K562 (cell line): ENCODE measurements at regions not wholly inside any gene's neighbourhood (a gene's known extent, or its start where the extent isn't known, plus 50 kb on each side); places are given as distances from the start of the nearest gene placed in this dataset.

Source experiments
- ATAC-seq: fragments of 200-7000 bp; cut with Tn5 transposase; 3 replicates; pipeline ENCODE4 v1.9.1; 2020; ENCODE audit warnings: moderate library complexity
- BruUV-seq: library from RNA; stranded (reverse); fragments of 400-500 nt; replicated peaks from 2 replicates; lab custom pipeline; 2021; lab: Mats Ljungman, UMichigan
- CTCF ChIA-PET: fragments of 300-600 bp; formaldehyde crosslinking; extraction: SDS; loops from one replicate; lab custom pipeline; 2021; ENCODE audit warnings: low intra/inter-chr PET ratio; lab: Yijun Ruan, JAX
- POLR2A ChIA-PET: fragments of 300-600, 350-650 bp; sonication (Branson Sonifier 250); formaldehyde crosslinking; extraction: SDS; loops from one replicate; lab custom pipeline; 2021; ENCODE audit warnings: antibody characterized with exemption, inconsistent platforms; lab: Yijun Ruan, JAX
- DNase-seq, 4 experiments: peaks; one replicate each; pipeline versions ENCODE4 v3.0.0 to v3.0.0-alpha.2; 2011 to 2018; ENCODE audit warnings: low spot score in 3 of 4, mixed read lengths in 3 of 4; ENCODE audit errors: extremely low read depth in 1 of 4
- FAIRE-seq: peaks from 2 replicates; lab custom pipeline; 2011; peaks lifted over from hg19 to GRCh38; lab: Jason Lieb, UNC
- H2AFZ ChIP-seq: 2 replicates; pipeline ENCODE4 v1.6.0; 2011; ENCODE audit warnings: low read depth, low read length, control low read depth, inconsistent platforms
- H3K27ac ChIP-seq: fragments of 200-600 bp; 3 replicates; pipeline ENCODE4 v1.8.0; 2011; ENCODE audit warnings: low read depth, mild to moderate bottlenecking, control low read depth, inconsistent platforms, low read length, moderate library complexity, mixed read lengths; ENCODE audit errors: extremely low read depth
- H3K27me3 ChIP-seq, 2 experiments: fragments of 300-600 bp in 1 of 2; 2 replicates in 1 of 2; 3 replicates in 1 of 2; pipeline versions ENCODE4 v1.6.0 to v1.8.0; 2011; ENCODE audit warnings: inconsistent platforms in 2 of 2, low read length in 2 of 2, mild to moderate bottlenecking in 1 of 2, mixed read lengths in 1 of 2, moderate library complexity in 1 of 2; ENCODE audit not compliant: control insufficient read depth in 2 of 2, insufficient read depth in 2 of 2
- H3K36me3 ChIP-seq: fragments of 300-600 bp; 3 replicates; pipeline ENCODE4 v1.8.0; 2011; ENCODE audit warnings: mild to moderate bottlenecking, low read length, inconsistent platforms; ENCODE audit not compliant: control insufficient read depth, insufficient read depth
- H3K4me1 ChIP-seq, 2 experiments: fragments of 200-600 bp in 1 of 2; replicated peaks in 1 of 2; 2 replicates in 1 of 2; 3 replicates in 1 of 2; pipeline versions ENCODE4 v1.5.1 to v1.8.0; 2011; ENCODE audit warnings: inconsistent platforms in 2 of 2, low read length in 2 of 2, mild to moderate bottlenecking in 1 of 2, mixed read lengths in 1 of 2, moderate library complexity in 1 of 2; ENCODE audit not compliant: control insufficient read depth in 2 of 2, insufficient read depth in 2 of 2
- H3K4me2 ChIP-seq: 2 replicates; pipeline ENCODE4 v1.6.1; 2011; ENCODE audit warnings: low read length, control low read depth, inconsistent platforms, mixed read lengths; ENCODE audit not compliant: insufficient read depth
- H3K4me3 ChIP-seq: fragments of 200-600 bp; sonication (generic), shearing (Covaris generic); 2 replicates; pipeline ENCODE4 v1.5.1; 2016; ENCODE audit warnings: control low read depth, inconsistent platforms
- H3K79me2 ChIP-seq: fragments of 200-600 bp; 3 replicates; pipeline ENCODE4 v1.8.0; 2011; ENCODE audit warnings: low read length, inconsistent platforms; ENCODE audit not compliant: control insufficient read depth, insufficient read depth
- H3K9ac ChIP-seq, 2 experiments: 2 replicates each; pipeline versions ENCODE4 v1.6.0 to v1.6.1; 2011; ENCODE audit warnings: low read depth in 2 of 2, low read length in 2 of 2, control low read depth in 1 of 2, inconsistent platforms in 1 of 2, mild to moderate bottlenecking in 1 of 2, mixed read lengths in 1 of 2; ENCODE audit not compliant: insufficient read depth in 1 of 2
- H3K9me1 ChIP-seq: one replicate; pipeline ENCODE4 v1.6.0; 2011; ENCODE audit warnings: inconsistent platforms, mild to moderate bottlenecking, low read length, moderate library complexity; ENCODE audit not compliant: control insufficient read depth, insufficient read depth
- H3K9me3 ChIP-seq: replicated peaks from 2 replicates; pipeline ENCODE4 v1.5.1; 2011; ENCODE audit warnings: low read depth, low read length, inconsistent platforms; ENCODE audit not compliant: control insufficient read depth, insufficient read depth
- H4K20me1 ChIP-seq: replicated peaks from 2 replicates; pipeline ENCODE4 v1.6.1; 2011; ENCODE audit warnings: low read length, inconsistent platforms, mixed read lengths; ENCODE audit not compliant: control insufficient read depth, insufficient read depth
- CHD2 ChIP-seq: IDR thresholded peaks from 2 replicates; pipeline ENCODE4 v1.6.1; 2011; ENCODE audit warnings: low read depth, low read length
- FOXJ2 ChIP-seq: fragments of 200-800 bp; sonication (Bioruptor generic); IDR thresholded peaks from 2 replicates; pipeline ENCODE4 v1.6.1; 2016; ENCODE audit warnings: missing genetic modification characterization, missing compliant biosample characterization
- FUS ChIP-seq: fragments of 200-400 bp; formaldehyde crosslinking; optimal IDR thresholded peaks from 2 replicates; pipeline ENCODE3; 2017; ENCODE audit warnings: low read depth, low read length
- GABPB1 ChIP-seq: sonication (generic); formaldehyde crosslinking; IDR thresholded peaks from 2 replicates; pipeline ENCODE4 v1.8.0; 2022; ENCODE audit warnings: mild to moderate bottlenecking, missing genetic modification reagents
- HINFP ChIP-seq: fragments of 450-650 bp; conservative IDR thresholded peaks from 2 replicates; pipeline ENCODE4 v1.6.1; 2016; ENCODE audit warnings: missing genetic modification characterization, low read depth, mild to moderate bottlenecking, control low read depth, missing compliant biosample characterization
- HMG20A ChIP-seq: fragments of 450-650 bp; formaldehyde crosslinking; conservative IDR thresholded peaks from 2 replicates; pipeline ENCODE4 v1.4.0; 2020; ENCODE audit warnings: mild to moderate bottlenecking, mixed read lengths
- HNRNPUL1 ChIP-seq: fragments of 200-400 bp; formaldehyde crosslinking; IDR thresholded peaks from 2 replicates; pipeline ENCODE4 v1.6.1; 2017; ENCODE audit warnings: low read length
- PHF8 ChIP-seq: fragments of 200-600 bp; sonication (generic); IDR thresholded peaks from 2 replicates; pipeline ENCODE4 v1.6.1; 2012; ENCODE audit warnings: mixed run types, mild to moderate bottlenecking, inconsistent platforms, low read length, moderate library complexity, borderline replicate concordance
- RBBP5 ChIP-seq: fragments of 200-600 bp; sonication (generic); IDR thresholded peaks from 2 replicates; pipeline ENCODE4 v1.6.1; 2012; ENCODE audit warnings: borderline replicate concordance, mild to moderate bottlenecking, low read length, control low read depth, inconsistent platforms; ENCODE audit not compliant: insufficient read depth, poor library complexity, severe bottlenecking
- STAT5B ChIP-seq: fragments of 250-450 bp; sonication (Bioruptor Pico); IDR thresholded peaks from 2 replicates; pipeline ENCODE4 v1.8.0; 2021; ENCODE audit warnings: mild to moderate bottlenecking, inconsistent platforms
- ZBTB26 ChIP-seq: fragments of 450-650 bp; formaldehyde crosslinking; IDR thresholded peaks from 2 replicates; pipeline ENCODE4 v1.4.0; 2022; ENCODE audit warnings: missing genetic modification characterization
- WGBS: fragments of 100-300 bp; shearing (Covaris generic); methylation state at CpG from one replicate; pipeline ENCODE4 v1.1.6; 2016; ENCODE audit warnings: low coverage, mixed read lengths; ENCODE audit not compliant: insufficient coverage; ENCODE audit errors: missing lambda C conversion rate; 5-methylcytosine and 5-hydroxymethylcytosine counted together
- in situ Hi-C: fragments of 300-500 bp; cut with MboI; formaldehyde crosslinking; loops from 4 replicates; pipeline ENCODE4 v1.15.0; 2018; ENCODE audit warnings: inconsistent platforms, mixed read lengths
- intact Hi-C: fragments of 100-400 bp; cut with micrococcal nuclease; formaldehyde crosslinking; loops from 2 replicates; pipeline ENCODE4 v1.14.2; 2022
- TF ChIP-seq, protein P1 (sequence below): sonication (generic); formaldehyde crosslinking; IDR thresholded peaks from 2 replicates; pipeline ENCODE4 v1.8.1; 2023; ENCODE audit warnings: missing genetic modification reagents, mild to moderate bottlenecking, borderline replicate concordance

GRCh38 chr14:97331058-97331457 lies 533.9 kb downstream of the VRK1 start (continued):
- no peak for TF ChIP-seq GABPB1 (CRISPR knock-in tag)

DNA sequence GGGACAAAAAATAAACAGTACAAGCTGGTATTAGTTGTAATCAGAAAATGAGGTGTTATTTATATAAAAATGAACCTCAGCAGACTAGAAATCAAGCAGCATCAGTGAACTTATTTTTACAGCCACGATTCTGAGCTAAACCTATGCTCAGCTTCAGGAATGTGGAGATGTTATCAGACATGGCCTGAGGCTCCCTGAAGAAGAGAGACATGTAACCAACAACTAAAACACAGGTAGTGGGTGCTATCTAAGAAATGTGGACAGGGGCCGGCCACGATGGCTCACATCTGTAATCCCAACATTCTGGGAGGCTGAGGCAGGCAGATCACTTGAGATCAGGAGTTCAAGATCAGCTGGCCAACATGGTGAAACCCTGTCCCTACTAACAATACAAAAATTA lies 534.3 kb downstream of the VRK1 start:
- CTCF ChIA-PET, result no interaction called here

More for the DNA sequence above, 534.3 kb downstream of the VRK1 start:
- Histone ChIP-seq H3K9me1 (no peaks in the 10 kb centered on the region), H3K4me2 (no peak overlapping the region), H3K27me3 (no peaks in the 10 kb centered on the region), H3K79me2 (no peaks in the 10 kb centered on the region), H4K20me1 (no peaks in the 10 kb centered on the region), H3K9me3 (no peaks in the 10 kb centered on the region), H3K4me1 (no peaks in the 10 kb centered on the region), H3K27ac (no peak overlapping the region), H3K36me3 (no peaks in the 10 kb centered on the region), H3K4me3 (no peak overlapping the region), H3K9ac (no peak overlapping the region), H2AFZ (no peak overlapping the region)
- intact Hi-C loops, result no loop called here
- ATAC-seq, result no peak
- TF ChIP-seq HMG20A (CRISPR knock-in tag) (no peak), STAT5B (CRISPR knock-in tag) (no peak), PHF8 (no peak), RBBP5 (no peak), HINFP (tag) (no peak), HNRNPUL1 (no peak), ZBTB26 (CRISPR knock-in tag) (no peak), FUS (no peak), CHD2 (no peak), FOXJ2 (tag) (no peak)
- TF ChIP-seq, protein P1, sequence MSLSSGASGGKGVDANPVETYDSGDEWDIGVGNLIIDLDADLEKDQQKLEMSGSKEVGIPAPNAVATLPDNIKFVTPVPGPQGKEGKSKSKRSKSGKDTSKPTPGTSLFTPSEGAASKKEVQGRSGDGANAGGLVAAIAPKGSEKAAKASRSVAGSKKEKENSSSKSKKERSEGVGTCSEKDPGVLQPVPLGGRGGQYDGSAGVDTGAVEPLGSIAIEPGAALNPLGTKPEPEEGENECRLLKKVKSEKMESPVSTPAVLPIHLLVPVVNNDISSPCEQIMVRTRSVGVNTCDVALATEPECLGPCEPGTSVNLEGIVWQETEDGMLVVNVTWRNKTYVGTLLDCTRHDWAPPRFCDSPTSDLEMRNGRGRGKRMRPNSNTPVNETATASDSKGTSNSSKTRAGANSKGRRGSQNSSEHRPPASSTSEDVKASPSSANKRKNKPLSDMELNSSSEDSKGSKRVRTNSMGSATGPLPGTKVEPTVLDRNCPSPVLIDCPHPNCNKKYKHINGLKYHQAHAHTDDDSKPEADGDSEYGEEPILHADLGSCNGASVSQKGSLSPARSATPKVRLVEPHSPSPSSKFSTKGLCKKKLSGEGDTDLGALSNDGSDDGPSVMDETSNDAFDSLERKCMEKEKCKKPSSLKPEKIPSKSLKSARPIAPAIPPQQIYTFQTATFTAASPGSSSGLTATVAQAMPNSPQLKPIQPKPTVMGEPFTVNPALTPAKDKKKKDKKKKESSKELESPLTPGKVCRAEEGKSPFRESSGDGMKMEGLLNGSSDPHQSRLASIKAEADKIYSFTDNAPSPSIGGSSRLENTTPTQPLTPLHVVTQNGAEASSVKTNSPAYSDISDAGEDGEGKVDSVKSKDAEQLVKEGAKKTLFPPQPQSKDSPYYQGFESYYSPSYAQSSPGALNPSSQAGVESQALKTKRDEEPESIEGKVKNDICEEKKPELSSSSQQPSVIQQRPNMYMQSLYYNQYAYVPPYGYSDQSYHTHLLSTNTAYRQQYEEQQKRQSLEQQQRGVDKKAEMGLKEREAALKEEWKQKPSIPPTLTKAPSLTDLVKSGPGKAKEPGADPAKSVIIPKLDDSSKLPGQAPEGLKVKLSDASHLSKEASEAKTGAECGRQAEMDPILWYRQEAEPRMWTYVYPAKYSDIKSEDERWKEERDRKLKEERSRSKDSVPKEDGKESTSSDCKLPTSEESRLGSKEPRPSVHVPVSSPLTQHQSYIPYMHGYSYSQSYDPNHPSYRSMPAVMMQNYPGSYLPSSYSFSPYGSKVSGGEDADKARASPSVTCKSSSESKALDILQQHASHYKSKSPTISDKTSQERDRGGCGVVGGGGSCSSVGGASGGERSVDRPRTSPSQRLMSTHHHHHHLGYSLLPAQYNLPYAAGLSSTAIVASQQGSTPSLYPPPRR (CRISPR knock-in tag), result no peak
- in situ Hi-C loops, result no loop called here
- no peak for FAIRE-seq
- DNase-seq, result no peak
- WGBS, result 0% methylated on average over 3 of the region's 3 CpGs
- no TSS peak for BruUV-seq
- POLR2A ChIA-PET, result no interaction called here
